Fibroblast of lung (primary cell): ENCODE measurements at regions not wholly inside any gene's neighbourhood (a gene's known extent, or its start where the extent isn't known, plus 50 kb on each side); places are given as distances from the start of the nearest gene placed in this dataset.
"Not testable (repeated sequence)": the region's sequence is repeated elsewhere in the genome, so short reads cannot be mapped to it uniquely, and the experiment has no call there.

Experiments used
- DNase-seq, 2 donors: peaks; one replicate each; pipeline versions ENCODE4 v3.0.0 to v3.0.0-alpha.2; 2010; ENCODE audit warnings: low read depth in 2 of 2
- H2AFZ ChIP-seq: 2 replicates; pipeline ENCODE4 v1.5.1; 2012; ENCODE audit warnings: low read length, control low read depth, inconsistent platforms
- H3K27ac ChIP-seq: 2 replicates; pipeline ENCODE4 v1.5.1; 2011; ENCODE audit warnings: low read length, control low read depth; ENCODE audit not compliant: insufficient read depth
- H3K27me3 ChIP-seq: 2 replicates; pipeline ENCODE4 v1.5.1; 2011; ENCODE audit warnings: mild to moderate bottlenecking, low read length; ENCODE audit not compliant: control insufficient read depth, insufficient read depth
- H3K36me3 ChIP-seq: 2 replicates; pipeline ENCODE4 v1.5.1; 2011; ENCODE audit warnings: low read length; ENCODE audit not compliant: control insufficient read depth, insufficient read depth
- H3K4me1 ChIP-seq: 2 replicates; pipeline ENCODE4 v1.5.1; 2011; ENCODE audit warnings: low read length; ENCODE audit not compliant: control insufficient read depth, insufficient read depth; ENCODE audit errors: extremely low read depth
- H3K4me2 ChIP-seq: 2 replicates; pipeline ENCODE4 v1.5.1; 2011; ENCODE audit warnings: low read length, control low read depth; ENCODE audit not compliant: insufficient read depth; ENCODE audit errors: extremely low read depth
- H3K4me3 ChIP-seq, 4 experiments: fragments of 200-600 bp in 1 of 4; sonication (generic) in 1 of 4; replicated peaks in 1 of 4; 2 replicates each; pipeline ENCODE4 v1.5.1; 2011 to 2016; ENCODE audit warnings: low read length in 4 of 4, low read depth in 3 of 4, mild to moderate bottlenecking in 3 of 4, control low read depth in 2 of 4, inconsistent platforms in 1 of 4, mixed read lengths in 1 of 4; ENCODE audit not compliant: insufficient read depth in 1 of 4; ENCODE audit errors: control extremely low read depth in 1 of 4
- H3K79me2 ChIP-seq: 2 replicates; pipeline ENCODE4 v1.5.1; 2012; ENCODE audit warnings: mild to moderate bottlenecking, low read length, inconsistent platforms; ENCODE audit not compliant: control insufficient read depth, insufficient read depth
- H3K9ac ChIP-seq: 2 replicates; pipeline ENCODE4 v1.5.1; 2011; ENCODE audit warnings: mild to moderate bottlenecking, low read length, control low read depth; ENCODE audit not compliant: insufficient read depth
- H3K9me3 ChIP-seq: 2 replicates; pipeline ENCODE4 v1.5.1; 2012; ENCODE audit warnings: low read depth, low read length; ENCODE audit not compliant: control insufficient read depth, insufficient read depth
- H4K20me1 ChIP-seq: 2 replicates; pipeline ENCODE4 v1.5.1; 2011; ENCODE audit warnings: low read length; ENCODE audit not compliant: control insufficient read depth, insufficient read depth; ENCODE audit errors: extremely low read depth
- EZH2 ChIP-seq: IDR thresholded peaks from 2 replicates; pipeline ENCODE4 v1.5.1; 2012; ENCODE audit warnings: low read length, control low read depth, mild to moderate bottlenecking; ENCODE audit errors: missing control alignments
- TF ChIP-seq, protein P1 (sequence below), 2 donors: IDR thresholded peaks in 1 of 2; conservative IDR thresholded peaks in 1 of 2; 1 replicate in 1 of 2; 2 replicates in 1 of 2; pipeline ENCODE4 v1.5.1; 2011 to 2012; ENCODE audit warnings: low read length in 2 of 2, control low read depth in 1 of 2, inconsistent platforms in 1 of 2, low read depth in 1 of 2, mild to moderate bottlenecking in 1 of 2

DNA sequence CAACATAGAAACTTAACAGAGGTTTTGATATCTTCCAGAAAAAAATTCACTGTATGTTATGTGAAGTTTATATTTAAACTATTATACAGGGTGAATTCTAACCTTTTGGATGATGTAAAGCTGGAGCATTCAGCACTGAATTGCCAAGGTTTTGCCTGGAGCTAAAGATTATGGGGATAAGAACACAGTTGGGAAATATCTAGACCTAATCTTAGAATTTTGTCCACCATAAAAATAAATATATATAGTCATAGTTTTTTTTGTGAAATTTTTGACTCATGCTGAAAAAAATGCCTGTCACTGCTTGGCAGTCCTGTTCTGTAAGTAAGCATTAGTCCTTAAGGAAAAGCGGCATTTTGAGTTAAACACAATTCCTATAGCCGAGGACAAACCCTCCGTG is 339.3 kb upstream of the TMEFF2 start:
- TF ChIP-seq, protein P1, sequence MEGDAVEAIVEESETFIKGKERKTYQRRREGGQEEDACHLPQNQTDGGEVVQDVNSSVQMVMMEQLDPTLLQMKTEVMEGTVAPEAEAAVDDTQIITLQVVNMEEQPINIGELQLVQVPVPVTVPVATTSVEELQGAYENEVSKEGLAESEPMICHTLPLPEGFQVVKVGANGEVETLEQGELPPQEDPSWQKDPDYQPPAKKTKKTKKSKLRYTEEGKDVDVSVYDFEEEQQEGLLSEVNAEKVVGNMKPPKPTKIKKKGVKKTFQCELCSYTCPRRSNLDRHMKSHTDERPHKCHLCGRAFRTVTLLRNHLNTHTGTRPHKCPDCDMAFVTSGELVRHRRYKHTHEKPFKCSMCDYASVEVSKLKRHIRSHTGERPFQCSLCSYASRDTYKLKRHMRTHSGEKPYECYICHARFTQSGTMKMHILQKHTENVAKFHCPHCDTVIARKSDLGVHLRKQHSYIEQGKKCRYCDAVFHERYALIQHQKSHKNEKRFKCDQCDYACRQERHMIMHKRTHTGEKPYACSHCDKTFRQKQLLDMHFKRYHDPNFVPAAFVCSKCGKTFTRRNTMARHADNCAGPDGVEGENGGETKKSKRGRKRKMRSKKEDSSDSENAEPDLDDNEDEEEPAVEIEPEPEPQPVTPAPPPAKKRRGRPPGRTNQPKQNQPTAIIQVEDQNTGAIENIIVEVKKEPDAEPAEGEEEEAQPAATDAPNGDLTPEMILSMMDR (conservative IDR thresholded peaks at IDR 0.05 in 1 of 2, IDR thresholded peaks at IDR 0.05 in 1 of 2; ENCODE audit: low read depth in 1 of 2, low read length in 2 of 2): no peak
- TF ChIP-seq EZH2: no peak
- no peaks in the 10 kb centered on the region for H3K27me3 ChIP-seq
- H3K36me3 ChIP-seq: no peaks in the 10 kb centered on the region
- H3K79me2 ChIP-seq: no peaks in the 10 kb centered on the region
- no peak overlapping the region for H3K27ac ChIP-seq
- no peaks in the 10 kb centered on the region for H4K20me1 ChIP-seq
- DNase-seq: no peak
- no peak overlapping the region for H3K9ac ChIP-seq
- no peaks in the 10 kb centered on the region for H3K9me3 ChIP-seq
- H3K4me3 ChIP-seq: no peak overlapping the region
- no peak overlapping the region for H2AFZ ChIP-seq
- H3K4me2 ChIP-seq: no peak overlapping the region
- H3K4me1 ChIP-seq: no peaks in the 10 kb centered on the region

DNA sequence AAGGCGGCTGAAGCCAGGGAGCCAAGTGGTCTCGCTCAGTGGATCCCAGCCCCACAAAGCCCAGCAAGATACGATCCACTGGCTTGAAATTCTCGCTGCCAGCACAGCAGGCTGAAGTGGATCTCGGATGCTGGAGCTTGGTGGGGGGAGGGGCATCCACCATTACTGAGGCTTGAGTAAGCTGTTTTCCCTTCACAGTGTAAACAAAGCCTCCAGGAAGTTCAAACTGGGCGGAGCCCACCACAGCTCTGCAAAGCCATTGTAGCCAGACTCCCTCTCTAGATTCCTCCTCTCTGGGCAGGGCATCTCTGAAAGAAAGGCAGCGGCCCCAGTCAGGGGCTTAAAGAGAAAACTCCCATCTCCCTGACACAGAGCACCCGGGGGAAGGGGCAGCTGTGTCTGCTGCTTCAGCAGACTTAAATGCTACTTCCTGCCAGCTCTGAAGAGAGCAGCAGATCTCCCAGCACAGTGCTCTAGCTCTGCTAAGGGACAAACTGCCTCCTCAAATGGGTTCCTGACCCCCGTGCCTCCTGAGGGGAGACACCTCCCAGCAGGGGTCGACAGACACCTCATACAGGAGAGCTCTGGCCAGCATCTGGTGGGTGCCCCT is 330.0 kb upstream of the TMEFF2 start:
- DNase-seq, H3K9me3 ChIP-seq, H3K27me3 ChIP-seq, H3K4me1 ChIP-seq, H3K4me2 ChIP-seq, H3K79me2 ChIP-seq, H4K20me1 ChIP-seq, H2AFZ ChIP-seq, H3K27ac ChIP-seq, H3K4me3 ChIP-seq, H3K9ac ChIP-seq, H3K36me3 ChIP-seq: not testable (repeated sequence)

DNA sequence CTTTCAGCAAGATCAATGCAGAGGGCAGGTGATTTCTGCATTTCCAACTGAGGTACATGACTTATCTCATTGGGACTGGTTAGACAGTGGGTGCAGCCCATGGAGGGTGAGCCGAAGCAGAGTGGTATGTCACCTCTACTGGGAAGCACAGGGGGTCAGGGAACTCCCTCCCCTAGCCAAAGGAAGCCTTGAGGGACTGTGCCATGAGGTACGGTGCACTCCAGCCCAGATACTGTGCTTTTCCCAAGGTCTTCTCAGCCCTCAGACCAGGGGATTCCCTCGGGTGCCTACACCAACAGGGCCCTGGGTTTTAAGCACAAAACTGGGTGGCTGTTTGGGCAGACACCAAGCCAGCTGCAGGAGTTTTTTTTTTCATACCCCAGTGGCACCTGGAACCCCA is 329.5 kb upstream of the TMEFF2 start:
- not testable (repeated sequence) for H3K4me3 ChIP-seq, DNase-seq, H3K4me1 ChIP-seq, H4K20me1 ChIP-seq, H3K27me3 ChIP-seq, H3K27ac ChIP-seq, H3K9ac ChIP-seq, H2AFZ ChIP-seq, H3K4me2 ChIP-seq, H3K36me3 ChIP-seq, H3K79me2 ChIP-seq, H3K9me3 ChIP-seq

DNA sequence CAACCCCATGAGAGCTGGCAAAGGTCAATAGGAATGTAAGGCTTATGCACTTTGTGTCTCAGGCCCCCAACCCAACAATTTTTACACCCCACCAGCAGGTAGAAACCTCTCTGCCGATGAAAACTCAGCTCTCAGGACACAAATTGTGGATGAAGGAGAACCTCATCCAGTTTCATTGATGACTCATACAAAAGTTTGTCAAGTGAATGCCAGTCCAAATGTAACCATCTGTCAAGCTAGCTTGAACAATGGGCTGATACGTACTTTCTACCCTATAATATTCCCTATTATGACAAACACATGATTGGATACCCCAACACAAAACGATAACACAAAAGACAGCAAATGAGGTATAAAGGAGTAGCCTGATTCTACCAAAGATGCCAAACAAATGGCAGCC is 321.2 kb upstream of the TMEFF2 start:
- Histone ChIP-seq H2AFZ (no peak overlapping the region), H3K9ac (no peak overlapping the region), H3K36me3 (no peaks in the 10 kb centered on the region), H3K79me2 (no peaks in the 10 kb centered on the region), H3K4me2 (no peak overlapping the region), H3K9me3 (no peaks in the 10 kb centered on the region), H3K4me3 (no peak overlapping the region), H3K4me1 (no peaks in the 10 kb centered on the region), H4K20me1 (no peaks in the 10 kb centered on the region), H3K27ac (no peak overlapping the region), H3K27me3 (no peaks in the 10 kb centered on the region)
- TF ChIP-seq EZH2: no peak
- TF ChIP-seq, protein P1 (conservative IDR thresholded peaks at IDR 0.05 in 1 of 2, IDR thresholded peaks at IDR 0.05 in 1 of 2; ENCODE audit: low read depth in 1 of 2, low read length in 2 of 2): no peak
- no peak for DNase-seq
